Neural progenitor cell (in vitro differentiated cells): ENCODE measurements at regions not wholly inside any gene's neighbourhood (a gene's known extent, or its start where the extent isn't known, plus 50 kb on each side); places are given as distances from the start of the nearest gene placed in this dataset. TPM values are rescaled to one million over a fixed set of nuclear protein-coding genes. Genes with fewer than 3 reads are reported as not detected.

Experiments used
- DNase-seq: peaks from one replicate; pipeline ENCODE4 v3.0.0-alpha.2; 2016; ENCODE audit warnings: low spot score
- H2AFZ ChIP-seq: fragments of 200-600 bp; sonication (generic); replicated peaks from 2 replicates; pipeline ENCODE4 v1.6.1; 2016; ENCODE audit warnings: antibody characterized with exemption
- H3F3A ChIP-seq: fragments of 200-600 bp; sonication (generic); 2 replicates; pipeline ENCODE4 v1.6.1; 2016; ENCODE audit warnings: antibody characterized with exemption, low read depth
- H3K27ac ChIP-seq: fragments of 200-600 bp; sonication (generic); 2 replicates; pipeline ENCODE4 v1.5.1; 2016; ENCODE audit warnings: mild to moderate bottlenecking
- H3K27me3 ChIP-seq: fragments of 200-600 bp; sonication (generic); 2 replicates; pipeline ENCODE4 v1.6.1; 2016; ENCODE audit warnings: mild to moderate bottlenecking, moderate library complexity
- H3K36me3 ChIP-seq: fragments of 200-600 bp; sonication (generic); 2 replicates; pipeline ENCODE4 v1.5.1; 2016
- H3K4me1 ChIP-seq: fragments of 200-600 bp; sonication (generic); 2 replicates; pipeline ENCODE4 v1.6.1; 2016; ENCODE audit warnings: mixed run types
- H3K4me2 ChIP-seq: fragments of 200-600 bp; sonication (generic); 2 replicates; pipeline ENCODE4 v1.6.1; 2016
- H3K4me3 ChIP-seq: fragments of 200-600 bp; sonication (generic); 2 replicates; pipeline ENCODE4 v1.5.1; 2016
- H3K79me2 ChIP-seq: fragments of 200-600 bp; sonication (generic); 2 replicates; pipeline ENCODE4 v1.6.1; 2016; ENCODE audit warnings: low read depth
- H3K9ac ChIP-seq: fragments of 200-600 bp; sonication (generic); 2 replicates; pipeline ENCODE4 v1.6.1; 2016
- H3K9me3 ChIP-seq: fragments of 200-600 bp; sonication (generic); 2 replicates; pipeline ENCODE4 v1.5.1; 2016; ENCODE audit warnings: low read depth
- H4K20me1 ChIP-seq: fragments of 200-600 bp; sonication (generic); 2 replicates; pipeline ENCODE4 v1.6.1; 2016; ENCODE audit warnings: low read depth
- H3K27ac Mint-ChIP-seq: 3 replicates; pipeline ENCODE4 v1.8.0; 2021; ENCODE audit warnings: mixed read lengths
- H3K27me3 Mint-ChIP-seq: 2 replicates; pipeline ENCODE4 v1.8.0; 2022; ENCODE audit warnings: low read depth, mild to moderate bottlenecking, inconsistent platforms, moderate library complexity, mixed read lengths; ENCODE audit not compliant: insufficient read depth
- H3K36me3 Mint-ChIP-seq: 3 replicates; pipeline ENCODE4 v1.8.0; 2021; ENCODE audit warnings: mixed read lengths
- H3K4me1 Mint-ChIP-seq: 3 replicates; pipeline ENCODE4 v1.8.0; 2021; ENCODE audit warnings: mixed read lengths
- H3K4me3 Mint-ChIP-seq: 3 replicates; pipeline ENCODE4 v1.8.0; 2021; ENCODE audit warnings: mild to moderate bottlenecking, moderate library complexity, mixed read lengths
- H3K9me3 Mint-ChIP-seq: 3 replicates; pipeline ENCODE4 v1.8.0; 2020; ENCODE audit warnings: mixed read lengths
- CTCF ChIP-seq: fragments of 200-600 bp; sonication (generic); IDR thresholded peaks from 2 replicates; pipeline ENCODE4 v1.5.1; 2017; ENCODE audit warnings: antibody characterized with exemption, mild to moderate bottlenecking
- EZH2 ChIP-seq: fragments of 200-600 bp; sonication (generic); IDR thresholded peaks from 2 replicates; pipeline ENCODE4 v1.6.1; 2017; ENCODE audit warnings: antibody characterized with exemption, mild to moderate bottlenecking, moderate library complexity
- EZH2phosphoT487 ChIP-seq: fragments of 200-600 bp; sonication (generic); IDR thresholded peaks from 2 replicates; pipeline ENCODE4 v1.6.1; 2017; ENCODE audit warnings: antibody characterized with exemption
- small RNA-seq: library from RNA; depleted of rRNA; stranded (forward); fragments of <200 nt; gene quantifications from one replicate; pipeline ENCODE3, GENCODE V24; 2015

- Mint-ChIP-seq H3K4me3 (no peak overlapping the region), H3K4me1 (no peaks in the 10 kb centered on the region), H3K27ac (no peak overlapping the region), H3K9me3 (no peaks in the 10 kb centered on the region), H3K27me3 (no peaks in the 10 kb centered on the region), H3K36me3 (no peaks in the 10 kb centered on the region)
- Histone ChIP-seq H3K4me1 (no peaks in the 10 kb centered on the region), H4K20me1 (no peaks in the 10 kb centered on the region), H2AFZ (no peak overlapping the region), H3K36me3 (no peaks in the 10 kb centered on the region), H3K9me3 (no peaks in the 10 kb centered on the region), H3K4me2 (no peak overlapping the region), H3K27ac (no peak overlapping the region), H3K79me2 (no peaks in the 10 kb centered on the region), H3F3A (no peaks in the 10 kb centered on the region), H3K9ac (no peak overlapping the region), H3K4me3 (no peak overlapping the region), H3K27me3 (no peaks in the 10 kb centered on the region)
- no peak for TF ChIP-seq CTCF
- no peak for TF ChIP-seq EZH2phosphoT487
- TF ChIP-seq EZH2, result no peak
- no peak for DNase-seq
Measured at GRCh38 chr6:54060286-54060685, 51.0 kb upstream of the MLIP start.

Small RNA genes lying in the stretch of these regions (small RNA-seq; reads per million reads assigned to genes)
- not detected for gene ERHP2
